WI38 (cell line): ENCODE measurements at regions not wholly inside any gene's neighbourhood (a gene's known extent, or its start where the extent isn't known, plus 50 kb on each side); places are given as distances from the start of the nearest gene placed in this dataset.
"Not testable (repeated sequence)": the region's sequence is repeated elsewhere in the genome, so short reads cannot be mapped to it uniquely, and the experiment has no call there.

ENCODE experiments used
- H3K4me3 ChIP-seq: 2 replicates; pipeline ENCODE4 v1.5.1; 2011; ENCODE audit warnings: low read depth, mild to moderate bottlenecking, control low read depth, low read length
- TF ChIP-seq, protein P1 (sequence below): IDR thresholded peaks from 2 replicates; pipeline ENCODE4 v1.5.1; 2012; ENCODE audit warnings: low read depth, mild to moderate bottlenecking, control low read depth, low read length

DNA sequence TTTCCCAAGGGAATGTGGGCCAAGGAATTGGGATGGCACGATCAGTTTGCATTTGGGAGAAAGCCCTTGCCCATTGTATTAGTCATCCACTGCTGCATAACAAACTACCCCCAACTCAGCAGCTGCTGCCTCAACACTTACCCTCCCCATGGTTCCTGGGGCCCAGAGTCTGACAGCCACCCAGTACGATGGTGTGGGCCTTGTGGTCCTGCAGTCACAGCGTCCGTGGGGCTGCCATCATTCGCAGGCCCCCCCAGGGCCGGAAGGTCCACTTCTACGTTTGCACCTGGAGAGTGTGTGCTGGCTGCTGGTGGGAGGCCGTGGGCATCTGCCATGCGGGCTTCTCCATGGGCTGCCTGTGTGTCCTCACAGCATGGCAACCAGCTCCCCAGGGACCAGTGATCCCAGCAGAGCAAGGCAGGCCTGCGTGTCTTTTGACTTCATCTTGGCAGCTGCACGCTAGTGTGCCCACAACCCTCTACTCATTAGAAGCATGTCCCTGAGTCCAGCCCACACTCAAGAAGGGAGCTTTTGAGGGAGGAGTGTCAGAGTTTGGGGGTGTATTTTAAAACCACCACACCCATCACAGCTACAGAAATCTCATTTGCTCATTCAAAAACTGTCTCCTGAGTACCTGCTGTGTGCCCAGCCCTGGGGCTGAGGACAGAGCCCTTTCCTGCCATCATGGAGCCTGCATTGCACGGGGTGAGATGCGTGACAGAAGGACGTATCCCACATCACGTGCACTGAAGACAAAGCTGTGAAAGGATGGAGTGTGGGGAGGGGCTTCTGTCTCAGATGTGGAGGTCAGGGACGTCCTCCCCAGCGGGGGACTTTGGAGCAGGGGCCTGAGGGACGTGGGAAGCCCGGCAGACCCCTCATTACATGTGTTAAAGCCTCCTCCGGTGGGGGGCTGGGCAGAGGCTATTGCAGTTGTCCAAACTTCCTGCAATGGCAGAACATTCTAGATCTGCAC, 185.0 kb upstream of the ZNF469 start:
- no peak overlapping the region for H3K4me3 ChIP-seq
- TF ChIP-seq, protein P1, sequence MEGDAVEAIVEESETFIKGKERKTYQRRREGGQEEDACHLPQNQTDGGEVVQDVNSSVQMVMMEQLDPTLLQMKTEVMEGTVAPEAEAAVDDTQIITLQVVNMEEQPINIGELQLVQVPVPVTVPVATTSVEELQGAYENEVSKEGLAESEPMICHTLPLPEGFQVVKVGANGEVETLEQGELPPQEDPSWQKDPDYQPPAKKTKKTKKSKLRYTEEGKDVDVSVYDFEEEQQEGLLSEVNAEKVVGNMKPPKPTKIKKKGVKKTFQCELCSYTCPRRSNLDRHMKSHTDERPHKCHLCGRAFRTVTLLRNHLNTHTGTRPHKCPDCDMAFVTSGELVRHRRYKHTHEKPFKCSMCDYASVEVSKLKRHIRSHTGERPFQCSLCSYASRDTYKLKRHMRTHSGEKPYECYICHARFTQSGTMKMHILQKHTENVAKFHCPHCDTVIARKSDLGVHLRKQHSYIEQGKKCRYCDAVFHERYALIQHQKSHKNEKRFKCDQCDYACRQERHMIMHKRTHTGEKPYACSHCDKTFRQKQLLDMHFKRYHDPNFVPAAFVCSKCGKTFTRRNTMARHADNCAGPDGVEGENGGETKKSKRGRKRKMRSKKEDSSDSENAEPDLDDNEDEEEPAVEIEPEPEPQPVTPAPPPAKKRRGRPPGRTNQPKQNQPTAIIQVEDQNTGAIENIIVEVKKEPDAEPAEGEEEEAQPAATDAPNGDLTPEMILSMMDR: no peak

DNA sequence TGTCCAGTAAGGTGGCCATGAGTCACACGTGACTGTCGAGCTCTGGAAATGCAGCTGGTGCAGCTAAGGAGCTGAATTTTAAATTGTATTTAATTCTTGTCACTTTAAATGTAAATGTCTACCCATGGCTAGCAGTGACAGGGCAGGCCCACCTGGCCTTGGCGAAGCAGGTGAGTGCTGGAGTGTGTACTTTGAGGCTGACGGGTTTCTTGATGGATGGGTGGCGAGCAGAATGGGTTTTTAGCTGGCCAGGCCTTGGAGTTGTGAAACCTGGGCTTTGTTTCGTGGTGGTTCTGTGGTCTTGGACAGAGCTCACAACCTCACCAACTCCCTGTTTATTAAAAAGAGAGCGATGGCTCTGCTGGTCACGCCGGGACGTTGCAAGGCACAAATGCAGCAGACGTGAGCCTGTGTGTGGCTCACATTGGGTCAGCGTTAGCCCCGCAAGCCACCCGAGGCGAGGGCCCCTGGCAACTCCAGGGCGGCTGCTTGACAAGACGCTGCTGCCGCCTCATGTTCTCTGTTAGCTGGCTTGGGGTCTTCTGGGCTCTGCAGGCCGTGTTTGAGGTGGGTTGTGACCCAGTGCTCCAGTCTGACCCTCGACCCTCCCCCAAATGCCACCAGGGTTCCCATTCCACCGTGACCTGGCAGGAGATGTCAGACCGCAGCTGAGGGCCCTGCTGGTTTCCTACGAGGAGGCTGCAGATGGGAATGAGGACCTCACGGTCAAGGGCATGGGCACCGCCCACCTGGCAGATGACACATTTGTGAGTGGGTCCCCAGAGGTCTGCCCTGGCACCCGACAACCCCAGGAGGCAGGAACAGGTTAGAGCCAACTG, 184.1 kb upstream of the ZNF469 start:
- H3K4me3 ChIP-seq: not testable (repeated sequence)

DNA sequence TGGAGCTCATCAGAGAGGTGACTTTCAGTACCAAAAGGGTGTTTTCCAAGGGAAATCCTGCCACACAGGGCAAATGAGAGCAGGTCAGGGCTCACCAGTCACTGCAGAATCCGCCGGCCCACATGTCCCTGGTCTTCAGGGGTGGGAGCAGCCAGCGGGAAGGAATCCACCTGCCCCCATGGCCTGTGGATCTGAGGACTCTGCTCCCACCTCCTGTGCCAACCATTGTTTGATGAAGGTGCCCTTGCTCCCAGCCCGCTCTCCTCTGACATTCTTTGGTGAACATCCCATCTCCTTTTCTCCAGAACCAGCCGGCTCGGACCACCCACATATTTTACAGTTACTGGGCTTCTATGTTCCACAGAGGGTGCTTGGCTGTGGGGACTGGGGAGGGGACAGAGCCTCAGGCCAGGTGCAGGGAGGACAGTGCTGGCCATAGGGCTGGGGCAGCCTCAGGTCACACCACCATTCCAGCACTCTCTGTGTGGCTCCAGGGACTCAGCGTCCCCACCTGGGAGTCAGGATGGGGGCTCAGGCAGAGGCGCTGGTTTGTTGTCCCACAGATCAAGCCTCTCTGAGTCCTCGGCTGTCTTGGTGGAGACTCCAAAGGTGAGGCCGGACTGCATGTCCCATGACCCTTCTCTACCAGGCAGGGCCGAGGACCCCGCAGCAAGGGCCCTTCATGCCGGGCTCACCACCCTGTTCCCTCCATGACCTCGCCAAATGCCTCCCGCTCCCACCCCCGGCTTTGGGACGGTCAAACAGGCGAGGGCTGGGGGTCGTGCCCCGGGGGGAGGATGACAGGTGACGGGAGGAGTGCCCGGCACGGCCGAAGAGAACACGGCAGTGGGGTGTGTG, 183.2 kb upstream of the ZNF469 start:
- H3K4me3 ChIP-seq: not testable (repeated sequence)

DNA sequence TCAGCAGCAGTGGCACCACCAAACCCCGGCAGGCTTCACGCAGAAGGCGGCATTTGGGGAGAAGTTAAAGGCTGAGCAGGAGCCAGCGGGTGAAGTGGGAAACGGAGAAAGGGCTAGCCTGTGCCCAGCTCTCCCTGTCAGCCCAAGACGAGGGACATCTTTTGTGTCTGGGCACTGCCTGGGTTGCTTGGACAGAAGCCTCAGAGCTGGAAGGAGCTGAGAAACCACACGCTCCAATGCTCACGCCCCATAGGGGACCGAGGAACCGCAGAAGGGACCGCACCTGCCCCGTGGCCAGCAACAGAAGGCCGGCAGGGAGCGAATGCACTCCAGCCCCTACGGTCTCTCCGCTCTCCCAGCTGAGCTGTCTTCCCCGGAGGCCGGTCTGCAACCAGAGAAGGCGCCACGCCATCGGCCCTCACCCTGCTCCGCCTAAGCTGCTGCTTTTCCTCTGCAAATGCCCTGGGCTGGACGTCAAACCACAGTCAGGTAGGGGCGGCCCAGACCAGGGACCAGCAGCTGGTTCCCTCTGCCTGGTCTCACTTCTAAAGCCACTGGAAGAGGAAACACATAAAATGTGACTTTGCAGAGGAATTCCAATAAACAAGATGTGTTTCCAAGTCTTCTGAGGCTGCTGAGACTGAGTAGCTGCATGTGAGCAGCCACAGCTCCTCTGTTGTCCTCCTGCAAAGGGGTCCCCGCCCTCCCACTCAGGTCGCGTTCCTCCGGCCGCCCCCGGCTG, 182.4 kb upstream of the ZNF469 start:
- H3K4me3 ChIP-seq: not testable (repeated sequence)

DNA sequence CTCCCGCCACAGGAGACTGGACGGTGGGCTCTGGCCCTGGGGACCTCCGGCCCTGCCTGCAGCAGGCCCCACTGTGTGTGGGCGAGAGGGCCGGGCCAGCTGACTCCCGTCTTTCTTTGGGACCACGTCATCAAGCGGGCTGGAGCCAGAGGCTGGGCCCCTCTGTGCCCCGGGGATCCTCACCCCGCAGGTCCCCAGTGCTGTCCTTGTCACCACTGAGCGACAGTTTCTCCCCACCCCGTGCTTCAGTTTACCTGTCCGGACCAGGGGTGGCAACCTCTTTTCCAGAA, 181.9 kb upstream of the ZNF469 start:
- TF ChIP-seq, protein P1: no peak

DNA sequence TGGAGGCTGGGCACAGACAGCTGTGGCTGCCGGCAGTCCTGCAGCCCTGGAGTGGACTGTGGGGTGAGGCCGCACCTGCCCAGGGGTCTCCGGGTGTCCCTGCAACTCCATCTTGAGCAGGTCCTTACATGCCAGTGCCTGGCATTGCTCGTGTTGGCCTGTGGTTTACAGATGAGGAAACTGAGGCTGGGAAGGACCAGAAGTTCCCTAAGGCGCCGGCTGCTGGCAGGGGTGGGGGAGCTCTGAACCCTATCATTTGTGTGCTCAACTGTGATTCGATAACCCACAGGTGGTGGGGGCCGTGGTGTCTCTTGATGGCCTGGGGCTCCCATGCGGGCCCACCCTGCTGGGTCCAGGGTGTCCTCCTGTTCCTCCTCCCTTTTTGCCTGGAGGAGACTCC, 181.1 kb upstream of the ZNF469 start:
- H3K4me3 ChIP-seq: not testable (repeated sequence)

More for the DNA sequence above, 181.9 kb upstream of the ZNF469 start:
- H3K4me3 ChIP-seq: no peak overlapping the region

DNA sequence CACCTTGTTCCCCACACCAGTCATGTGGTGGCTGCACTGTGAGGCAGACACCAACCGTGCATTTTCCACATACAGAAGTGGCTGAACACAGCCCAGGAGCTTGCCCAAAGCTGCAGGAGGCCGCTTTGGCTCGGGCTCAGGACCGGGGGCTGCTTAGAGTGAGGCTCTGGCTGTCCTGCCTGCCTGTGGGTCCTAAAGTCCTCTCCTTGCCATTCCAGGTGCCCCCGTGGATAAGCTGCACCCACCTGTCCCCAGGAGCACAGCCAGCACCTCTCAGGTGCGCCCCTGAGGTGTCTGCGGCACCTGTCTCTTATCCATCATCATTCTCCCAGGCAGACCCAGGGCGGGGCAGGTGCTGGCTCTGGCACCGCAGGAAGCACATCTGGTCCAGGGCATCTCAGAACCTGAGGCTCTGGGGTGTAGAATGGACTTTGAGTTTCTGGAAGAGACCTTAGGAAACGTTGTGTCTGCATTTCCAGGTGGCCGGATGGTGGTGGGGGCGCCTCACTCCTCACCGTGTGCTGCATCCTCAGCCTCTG, 180.5 kb upstream of the ZNF469 start:
- no peak overlapping the region for H3K4me3 ChIP-seq
- TF ChIP-seq, protein P1: no peak

DNA sequence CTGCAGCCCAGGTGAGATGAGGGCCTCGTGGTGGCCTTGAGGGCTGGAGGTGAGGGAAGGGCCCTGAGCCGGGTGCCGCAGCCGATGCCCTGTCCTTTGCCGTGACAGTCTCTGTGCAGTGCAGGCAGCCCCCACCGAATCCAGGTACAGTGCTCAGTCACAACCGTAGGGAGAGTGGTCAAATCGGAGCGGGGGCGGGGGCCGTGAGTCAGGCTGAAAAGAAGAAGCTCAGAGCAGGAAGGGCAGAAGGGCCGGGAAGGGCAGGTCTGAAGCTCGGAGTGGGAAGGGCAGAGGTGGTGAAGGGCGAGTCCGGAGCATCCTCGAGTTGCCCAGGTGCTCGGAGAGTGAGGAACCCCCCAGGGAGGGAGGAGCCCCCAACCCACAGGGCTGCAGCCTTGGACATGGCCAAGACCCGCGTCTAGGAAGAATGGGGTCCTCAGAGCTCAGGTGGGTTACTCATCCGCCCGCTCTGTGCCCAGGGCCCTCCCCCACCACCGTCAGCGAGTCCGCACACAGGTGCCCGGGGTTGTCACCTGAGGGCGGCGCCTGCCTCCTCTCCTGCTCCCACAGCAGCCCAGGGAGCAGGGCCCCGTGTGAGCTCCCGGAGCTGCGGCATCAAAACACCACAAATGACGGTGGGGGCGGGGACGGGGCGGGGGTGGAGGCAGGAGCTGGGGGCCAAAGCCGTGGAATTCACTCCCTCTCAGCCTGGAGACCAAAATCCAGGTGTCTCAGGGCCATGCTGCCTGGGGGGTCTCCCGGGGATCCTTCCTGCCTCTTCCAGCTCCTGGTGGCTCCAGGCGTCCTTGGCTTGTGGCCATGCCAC, 179.7 kb upstream of the ZNF469 start:
- not testable (repeated sequence) for H3K4me3 ChIP-seq

DNA sequence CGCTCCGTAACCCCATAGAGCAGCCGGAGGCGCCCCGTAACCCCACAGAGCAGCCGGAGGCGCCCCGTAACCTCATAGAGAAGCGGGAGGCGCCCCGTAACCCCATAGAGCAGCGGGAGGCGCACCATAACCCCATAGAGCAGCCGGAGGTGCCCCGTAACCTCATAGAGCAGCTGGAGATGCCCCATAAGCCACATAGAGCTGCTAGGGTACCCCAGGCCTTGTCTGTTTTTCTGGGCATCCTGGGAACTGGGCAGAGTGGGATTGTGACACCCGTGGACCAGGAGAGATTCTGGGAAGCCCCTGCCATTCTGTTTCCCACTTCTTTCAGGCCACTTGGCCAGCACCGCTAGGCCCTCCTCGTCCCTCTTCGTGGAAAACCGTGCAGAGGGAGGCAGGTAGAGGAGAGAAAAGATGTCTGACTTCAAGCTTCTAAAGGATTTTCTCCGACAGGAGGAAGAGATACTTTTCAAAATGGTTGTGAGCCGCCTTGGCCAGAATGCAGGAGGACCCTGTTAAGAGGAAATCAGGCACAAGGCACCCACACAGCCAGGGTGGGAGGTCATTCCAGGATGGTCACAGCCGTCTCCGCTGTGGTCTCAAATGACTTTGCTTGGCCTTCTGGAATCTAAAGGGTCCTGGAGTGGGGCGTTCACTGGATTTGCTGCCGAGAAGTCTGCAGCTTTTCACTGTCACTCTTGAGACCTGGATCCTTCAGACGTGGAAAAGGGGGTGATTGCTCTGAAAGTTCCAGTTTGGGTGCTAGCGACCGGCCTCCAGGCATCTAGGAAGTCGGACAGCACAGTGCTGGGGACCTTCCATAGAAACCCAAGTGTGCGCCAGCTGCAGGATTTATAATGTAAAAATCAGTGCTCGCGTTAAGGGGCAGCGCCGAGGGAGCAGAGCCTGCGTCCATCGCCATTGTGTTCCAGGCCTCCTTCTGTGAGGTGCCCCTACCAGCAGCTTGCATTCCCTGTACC, 178.3 kb upstream of the ZNF469 start:
- H3K4me3 ChIP-seq: not testable (repeated sequence)

DNA sequence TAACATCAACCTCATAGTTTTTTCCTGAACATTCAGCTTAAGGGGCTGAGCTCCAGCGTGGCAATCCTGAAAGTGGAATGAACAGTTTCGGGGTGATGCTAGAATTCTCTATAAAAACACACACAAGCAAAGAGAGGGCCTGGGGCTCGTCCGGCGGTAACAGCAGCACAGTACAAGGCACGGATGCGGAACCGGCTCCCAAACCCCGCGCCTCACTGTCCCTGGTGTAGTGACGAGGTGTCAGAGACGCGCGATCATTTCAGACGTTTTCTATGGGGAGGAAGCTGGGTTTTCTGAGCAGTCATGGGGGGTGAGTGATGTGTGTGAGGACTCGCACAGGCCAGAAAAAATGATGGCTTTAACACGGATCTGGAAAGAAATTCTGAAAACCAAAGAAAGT, 177.3 kb upstream of the ZNF469 start:
- not testable (repeated sequence) for H3K4me3 ChIP-seq

DNA sequence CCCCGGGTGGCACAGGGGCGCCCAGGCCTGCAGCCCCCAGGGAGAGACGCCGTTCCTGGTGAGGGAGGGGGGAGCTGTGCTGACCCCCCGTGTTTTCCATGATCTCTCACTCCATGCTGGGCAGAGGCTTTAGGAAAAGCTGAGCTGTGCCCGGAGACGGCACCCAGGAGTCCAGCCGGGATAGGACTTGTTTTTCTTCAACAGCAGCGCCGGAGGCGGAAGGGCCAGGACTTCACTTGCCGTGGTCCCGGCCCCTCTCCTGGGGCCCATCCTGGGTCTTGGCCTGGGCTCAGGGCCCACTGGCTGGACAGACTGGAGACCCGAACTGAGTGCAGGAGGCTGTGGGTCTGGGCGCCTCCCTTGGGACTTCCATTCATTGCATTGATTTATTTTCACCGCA, 176.8 kb upstream of the ZNF469 start:
- H3K4me3 ChIP-seq: not testable (repeated sequence)

DNA sequence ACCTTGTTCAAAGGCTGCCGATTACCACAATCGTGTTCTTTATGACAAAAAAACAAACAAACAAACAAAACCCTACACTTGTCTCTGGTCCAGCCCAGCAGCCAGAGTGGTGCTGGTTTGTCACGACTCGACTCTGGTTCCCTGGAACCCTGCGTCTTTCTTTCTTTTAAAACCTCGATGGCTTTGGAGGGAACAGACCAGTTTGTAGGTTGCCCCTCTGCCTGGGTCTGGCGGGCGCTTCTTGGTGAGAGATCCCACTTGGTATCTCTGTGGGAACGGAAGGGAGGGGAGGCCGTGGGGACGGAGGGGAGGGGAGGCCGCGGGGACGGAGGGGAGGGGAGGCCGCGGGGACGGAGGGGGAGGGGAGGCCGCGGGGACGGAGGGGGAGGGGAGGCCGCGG, 176.2 kb upstream of the ZNF469 start:
- H3K4me3 ChIP-seq: not testable (repeated sequence)
